ENCODE measurements at regions not wholly inside any gene's neighbourhood (a gene's known extent, or its start where the extent isn't known, plus 50 kb on each side); places are given as distances from the start of the nearest gene placed in this dataset.

DNA sequence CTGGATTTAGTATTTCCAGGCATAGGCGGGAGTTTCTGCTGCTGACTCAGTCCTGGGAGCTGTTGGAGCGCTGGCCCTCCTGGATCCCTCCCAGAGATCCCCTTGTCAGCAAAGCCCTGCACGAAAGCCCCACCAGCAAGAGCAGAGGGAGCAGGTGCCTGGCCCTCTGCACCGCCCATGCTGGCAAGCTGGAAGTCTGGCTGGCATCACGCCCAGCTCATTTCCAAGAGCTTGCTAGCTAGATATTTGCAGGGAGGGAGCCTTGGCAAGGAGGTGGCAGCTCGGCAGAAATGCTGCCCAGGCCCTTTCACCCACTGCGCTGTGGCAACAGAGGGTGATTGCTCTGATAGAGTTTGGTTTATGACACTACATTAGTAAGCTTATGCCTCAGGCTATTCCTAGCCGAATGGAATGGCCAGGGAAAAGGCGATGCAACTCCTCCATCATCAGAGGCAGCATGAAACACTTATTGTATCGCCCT lies 193.9 kb downstream of the EMP1 start:
- peak; percentile 3 for DNase-seq (ENCODE audit: low read depth, low spot score)

DNA sequence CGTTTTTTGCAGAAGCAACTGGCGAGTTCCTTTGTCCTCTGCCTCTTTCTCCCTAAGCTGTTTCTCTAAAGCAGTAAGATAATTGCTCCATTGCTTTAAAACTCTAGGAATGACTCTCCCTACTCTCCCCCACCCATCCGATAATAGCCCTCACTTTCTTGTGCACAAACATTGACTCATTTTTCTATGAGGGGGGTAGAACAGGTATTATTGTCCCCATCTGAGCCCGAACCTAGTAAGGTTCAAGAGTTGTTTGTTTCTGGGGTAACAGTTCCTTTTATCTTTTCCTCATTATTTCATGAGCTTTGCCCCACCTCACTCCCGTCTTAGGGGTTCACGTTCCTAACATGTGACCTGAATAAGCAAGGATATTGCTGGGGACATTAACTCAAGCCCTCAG lies 190.6 kb downstream of the EMP1 start:
- no peak for DNase-seq (ENCODE audit: low read depth, low spot score)

DNA sequence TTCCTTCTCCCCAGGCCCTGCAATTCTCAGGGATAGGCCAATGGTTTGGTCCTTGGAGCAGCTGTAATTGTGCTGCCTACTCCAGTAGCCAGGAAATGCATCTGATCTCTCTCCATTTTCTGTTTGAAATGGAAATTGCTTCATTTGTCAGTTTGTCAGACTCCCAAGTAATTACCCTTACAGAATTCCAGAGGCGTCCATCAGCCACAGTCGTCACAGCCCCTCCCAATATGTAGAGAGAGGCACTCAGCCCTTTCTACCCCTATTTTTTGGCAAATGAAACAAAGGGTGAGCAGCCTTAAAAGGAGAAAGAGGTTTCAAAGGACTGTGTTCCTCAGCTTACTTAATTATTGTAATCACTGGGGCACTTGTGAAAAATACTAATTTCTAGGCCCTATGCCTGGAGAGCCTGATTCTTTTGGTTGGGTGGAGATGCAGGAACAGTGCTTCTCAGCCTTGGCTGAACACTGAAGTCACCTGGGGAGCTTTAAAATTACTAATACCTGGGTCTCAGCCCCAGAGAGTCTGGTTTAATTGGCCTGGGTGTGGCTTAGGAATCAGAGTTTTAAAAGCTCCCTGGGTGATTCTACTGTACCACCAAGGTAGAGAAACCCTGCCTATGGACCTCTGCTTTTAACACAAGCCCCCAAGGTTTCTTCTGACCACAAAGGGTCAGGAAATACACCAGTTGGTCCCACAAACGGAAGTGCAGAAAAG lies 190.0 kb downstream of the EMP1 start:
- no peak for DNase-seq (ENCODE audit: low read depth, low spot score)

DNA sequence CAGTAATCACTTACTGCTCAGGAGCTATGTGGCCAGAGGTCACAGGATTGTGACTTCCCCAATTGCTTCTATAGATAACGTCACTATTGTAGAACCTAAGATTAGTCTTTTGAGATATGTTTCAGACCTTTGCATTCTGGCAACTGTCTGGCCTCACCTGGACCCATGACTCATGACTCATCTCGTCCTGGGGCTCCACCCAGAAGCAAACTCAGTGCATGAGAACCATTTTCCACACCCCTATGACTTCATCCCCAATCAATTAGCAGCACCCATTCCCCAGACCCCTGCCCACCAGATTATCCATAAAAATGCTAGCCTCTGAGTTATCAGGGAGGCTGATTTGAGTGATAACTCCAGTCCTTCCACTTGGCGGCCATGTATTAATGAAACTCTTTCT lies 186.9 kb downstream of the EMP1 start:
- DNase-seq (ENCODE audit: low read depth, low spot score): no peak

DNA sequence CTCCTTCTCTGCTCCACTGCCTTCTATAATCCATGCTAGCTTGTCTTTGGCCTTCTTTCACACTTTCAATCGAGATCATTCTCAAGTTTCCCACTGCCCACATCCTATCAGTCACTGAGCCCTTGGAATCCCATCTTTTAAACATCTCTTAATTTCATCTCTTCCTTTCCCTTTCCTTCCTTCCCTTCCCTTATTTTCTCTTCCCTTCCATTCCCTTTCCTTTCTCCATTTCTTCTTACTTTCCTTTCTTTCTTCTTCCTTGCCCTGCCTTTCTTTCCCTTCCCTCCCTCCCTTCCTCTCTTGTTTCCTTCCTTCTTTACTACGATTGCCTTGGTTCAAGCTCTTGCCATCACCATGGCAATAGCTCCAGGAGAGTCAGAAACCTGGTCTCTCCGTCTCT lies 183.8 kb downstream of the EMP1 start:
- DNase-seq (ENCODE audit: low read depth, low spot score): no peak

DNA sequence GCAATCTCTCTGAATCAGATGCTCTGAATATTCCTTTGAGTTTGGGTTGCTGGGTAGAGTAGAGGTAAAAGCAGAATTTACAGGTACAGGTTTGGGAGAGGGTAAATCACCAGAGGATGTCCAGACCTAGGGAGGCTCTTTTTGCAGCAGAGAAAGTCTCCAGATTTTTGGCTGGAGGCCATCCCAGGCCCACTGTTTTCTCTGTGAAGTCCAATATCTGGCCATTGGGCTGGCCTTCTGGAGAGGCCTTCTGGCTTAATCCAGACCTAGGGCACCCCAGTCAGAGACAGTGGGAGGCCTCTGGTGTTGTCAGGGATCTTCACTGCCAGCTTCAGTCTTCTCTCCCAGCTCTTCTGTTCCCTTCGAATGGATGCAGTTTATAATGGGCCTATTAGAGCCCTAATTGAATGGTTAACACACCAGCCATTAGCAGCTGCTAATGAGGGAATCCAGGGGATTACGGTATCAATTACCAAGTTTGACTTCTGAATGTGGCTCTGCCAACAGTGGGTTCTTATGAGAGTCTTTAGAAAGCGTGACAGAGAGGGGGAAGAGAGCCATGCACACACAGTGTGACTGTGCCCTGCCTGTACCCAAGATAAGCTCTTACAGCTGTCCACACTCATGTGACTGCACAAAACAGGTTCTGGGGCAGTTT lies 183.1 kb downstream of the EMP1 start:
- DNase-seq (ENCODE audit: low read depth, low spot score): no peak

DNA sequence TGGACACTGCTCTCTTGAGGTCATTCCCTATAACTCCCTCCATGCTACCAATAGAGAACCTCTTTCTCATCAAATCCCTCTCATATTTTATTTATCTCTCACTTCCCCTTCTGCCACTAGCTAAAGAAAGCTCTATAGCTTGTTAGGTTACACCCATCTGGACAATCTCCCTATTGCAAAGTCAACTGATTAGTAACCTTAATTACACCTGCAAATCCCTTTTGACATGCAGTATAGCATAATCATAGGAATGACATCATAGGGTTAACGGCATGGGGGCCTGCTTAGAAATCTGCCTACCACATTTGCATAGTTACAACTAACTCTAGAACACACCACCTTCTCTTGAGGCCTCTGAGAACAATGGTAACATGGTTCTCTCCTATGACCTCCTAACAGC lies 181.2 kb downstream of the EMP1 start:
- DNase-seq (ENCODE audit: low read depth, low spot score): no peak

DNA sequence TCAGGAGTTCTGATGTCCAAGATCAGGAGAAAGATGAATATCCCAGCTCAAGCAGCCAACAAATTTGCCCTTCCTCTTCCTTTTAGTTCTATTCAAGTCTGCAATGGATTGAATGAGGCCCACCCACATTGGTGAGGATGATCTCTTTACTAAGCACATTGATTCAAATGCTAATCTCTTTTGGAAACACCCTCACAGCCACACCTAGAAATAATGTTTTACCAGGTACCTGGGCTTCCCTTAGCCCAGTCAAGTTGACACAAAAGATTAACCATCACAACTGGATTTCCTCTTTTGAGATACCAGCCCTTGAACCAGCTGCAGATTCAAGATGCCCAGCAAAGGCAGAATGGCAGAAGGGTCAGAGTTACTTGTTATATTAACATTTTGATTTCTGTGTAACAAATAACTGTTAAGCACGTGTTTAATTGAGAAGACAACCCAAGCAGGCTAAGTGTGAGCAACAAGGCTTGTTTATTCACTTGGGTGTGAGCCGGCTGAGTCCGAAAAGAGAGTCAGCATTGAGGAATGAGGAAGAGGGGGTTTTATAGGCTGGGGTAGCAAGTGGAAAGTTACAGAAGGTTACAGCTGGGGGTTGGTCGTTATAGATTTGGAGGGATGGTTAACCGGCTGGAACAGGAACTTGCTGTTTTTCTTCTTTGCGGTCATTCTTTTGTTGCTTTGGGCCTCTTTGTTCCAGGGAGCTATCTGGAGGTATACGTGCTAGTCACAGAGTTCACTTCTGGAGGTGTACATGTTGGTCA lies 180.3 kb downstream of the EMP1 start:
- no peak for DNase-seq (ENCODE audit: low read depth, low spot score)

DNA sequence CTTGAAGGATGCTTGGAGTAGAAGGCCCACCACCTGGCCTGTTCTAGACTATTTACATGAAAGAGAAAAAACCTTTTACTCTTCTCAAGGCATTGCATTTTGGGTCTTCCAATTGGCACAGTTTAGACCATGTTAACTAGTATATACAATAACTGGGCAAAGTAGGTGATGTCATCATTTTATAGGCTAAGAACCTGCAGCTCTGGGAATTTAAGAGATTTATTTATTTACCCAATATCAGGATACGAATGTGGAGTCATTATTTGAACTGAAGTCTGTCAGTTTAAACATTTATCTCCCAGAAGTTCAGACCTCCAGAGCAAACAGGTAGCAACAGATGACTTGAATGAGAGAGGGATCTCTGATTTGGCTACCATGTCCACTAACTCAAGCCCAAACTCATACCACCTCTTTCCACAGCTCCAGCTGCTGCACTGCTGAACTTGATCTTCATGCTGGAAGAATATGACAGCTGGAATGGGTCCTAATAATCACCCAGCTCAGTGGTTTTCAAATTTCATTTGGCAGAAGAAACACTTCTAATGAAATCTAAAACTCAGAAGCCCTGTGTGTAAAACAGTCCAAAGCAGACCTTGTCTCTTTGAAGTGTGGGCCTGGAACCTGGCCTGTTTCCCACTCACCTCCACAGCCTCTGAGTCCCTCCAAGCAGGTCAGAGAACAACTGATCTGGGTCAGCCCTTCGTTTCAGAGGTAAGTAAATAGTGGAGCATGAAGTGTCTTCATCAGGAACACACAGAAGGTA lies 179.2 kb downstream of the EMP1 start:
- DNase-seq (ENCODE audit: low read depth, low spot score): no peak

DNA sequence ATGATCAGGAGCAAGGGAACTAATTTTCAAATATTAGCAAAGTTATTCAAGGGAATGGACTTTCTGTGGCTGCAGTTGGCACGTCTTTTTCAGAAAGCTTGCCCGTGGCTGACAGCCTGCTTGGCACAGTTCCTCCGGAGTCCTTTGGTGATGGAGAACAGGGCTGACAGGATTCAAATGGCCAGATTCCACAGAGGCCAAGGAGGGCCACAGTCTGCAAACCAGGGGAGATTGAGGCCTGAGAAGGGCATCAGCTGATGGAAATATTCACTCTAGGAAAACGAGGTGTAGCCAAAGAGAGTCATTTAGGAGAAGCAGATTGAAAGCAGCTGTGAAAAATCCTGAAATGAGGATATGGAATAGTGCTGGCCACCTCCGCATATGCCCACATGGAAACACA lies 178.3 kb downstream of the EMP1 start:
- DNase-seq (ENCODE audit: low read depth, low spot score): no peak

DNA sequence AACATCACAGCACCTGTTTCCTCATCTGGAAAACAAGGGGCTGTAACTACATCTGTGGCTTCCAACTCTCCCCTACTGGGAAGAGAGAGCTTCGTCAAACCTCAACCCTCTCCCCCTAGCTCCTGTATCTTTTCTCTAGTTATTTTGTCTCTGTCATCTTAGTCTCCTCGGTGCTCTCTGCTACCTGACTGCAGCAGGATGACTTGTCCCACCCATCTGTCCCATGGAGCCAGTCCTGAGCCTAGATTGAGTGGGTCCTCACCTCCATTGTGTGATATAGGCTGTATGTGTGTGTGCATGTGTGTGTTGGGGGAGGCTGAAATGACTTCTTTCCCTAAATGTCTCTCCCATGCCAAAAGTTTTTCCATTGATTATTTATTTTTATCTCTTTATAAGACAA lies 177.3 kb downstream of the EMP1 start:
- DNase-seq (ENCODE audit: low read depth, low spot score): no peak

DNA sequence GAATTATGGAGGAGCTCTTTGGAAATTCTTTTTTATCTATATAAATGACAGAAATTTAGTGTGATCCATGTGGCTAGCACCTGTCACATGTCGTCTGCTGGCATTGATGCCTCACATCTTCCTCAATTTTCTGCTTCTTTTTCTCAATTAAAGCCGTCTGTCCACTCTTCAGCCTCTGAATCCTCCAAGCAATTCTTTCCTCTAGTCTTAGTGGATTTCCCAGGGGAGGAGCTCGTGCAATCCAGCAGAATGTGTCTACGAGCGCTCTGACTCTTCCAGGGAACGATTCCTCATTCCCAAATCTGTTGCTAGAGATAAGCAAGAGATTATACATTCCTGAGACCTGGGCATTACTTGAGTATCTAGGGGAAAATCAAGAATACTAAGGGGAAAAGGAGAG lies 176.6 kb downstream of the EMP1 start:
- DNase-seq (ENCODE audit: low read depth, low spot score): no peak

DNA sequence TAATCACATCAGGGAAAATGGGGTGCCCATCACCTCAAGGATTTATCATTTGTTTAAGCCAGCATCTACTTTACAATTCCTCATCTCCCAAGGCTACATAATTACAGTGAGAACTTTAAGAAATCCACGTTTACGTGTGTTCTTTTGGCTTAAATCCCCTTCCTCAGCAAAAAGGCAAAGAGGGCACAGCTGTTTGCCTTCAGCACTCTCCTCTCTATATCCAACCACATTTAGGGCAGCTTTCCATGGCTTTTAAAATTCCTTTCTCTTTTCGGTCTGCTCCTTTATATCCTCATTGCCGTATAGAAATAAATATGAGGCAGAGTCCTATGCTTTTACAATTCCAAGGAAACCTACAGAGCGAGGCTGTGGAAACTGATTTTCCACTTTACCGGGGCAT lies 175.9 kb downstream of the EMP1 start:
- no peak for DNase-seq (ENCODE audit: low read depth, low spot score)

DNA sequence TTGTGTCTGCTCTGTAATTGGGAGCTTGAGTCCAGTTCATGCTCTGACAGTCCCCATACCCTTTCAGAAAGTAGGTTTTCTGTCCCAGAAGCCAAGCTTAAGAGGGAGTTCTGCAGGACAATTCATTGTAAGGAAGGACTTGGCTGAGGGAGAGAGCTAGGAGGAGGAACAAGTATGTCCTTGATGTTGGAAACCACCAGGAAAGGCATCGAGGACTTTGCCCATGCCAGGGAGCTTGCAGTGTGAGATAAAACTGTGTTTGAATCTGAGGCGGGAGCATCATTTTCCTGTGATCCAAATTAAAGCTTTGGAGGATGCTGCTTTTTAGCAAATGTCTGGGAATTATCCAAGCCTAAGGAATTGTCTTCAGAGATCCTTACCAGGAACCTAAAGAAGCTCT lies 175.3 kb downstream of the EMP1 start:
- DNase-seq (ENCODE audit: low read depth, low spot score): no peak

DNA sequence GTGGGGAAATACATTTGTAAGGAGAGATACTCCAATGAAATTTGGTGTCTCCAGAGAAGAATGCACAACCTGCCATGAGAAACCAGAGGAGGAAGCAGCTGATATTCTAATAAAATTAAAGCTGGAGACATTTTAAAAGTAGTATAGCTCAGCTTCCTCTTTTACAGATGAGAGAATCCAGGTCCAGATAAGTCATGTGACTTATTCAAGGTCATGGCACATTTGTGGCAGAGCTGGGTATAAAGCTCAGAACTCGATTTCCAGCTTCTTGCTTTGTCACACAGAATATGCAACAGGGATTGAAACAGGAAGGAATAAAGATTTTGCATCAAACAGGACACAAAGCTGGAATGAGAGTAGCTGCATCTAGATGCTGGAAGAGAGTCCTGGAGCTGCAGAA lies 174.8 kb downstream of the EMP1 start:
- DNase-seq (ENCODE audit: low read depth, low spot score): no peak

DNA sequence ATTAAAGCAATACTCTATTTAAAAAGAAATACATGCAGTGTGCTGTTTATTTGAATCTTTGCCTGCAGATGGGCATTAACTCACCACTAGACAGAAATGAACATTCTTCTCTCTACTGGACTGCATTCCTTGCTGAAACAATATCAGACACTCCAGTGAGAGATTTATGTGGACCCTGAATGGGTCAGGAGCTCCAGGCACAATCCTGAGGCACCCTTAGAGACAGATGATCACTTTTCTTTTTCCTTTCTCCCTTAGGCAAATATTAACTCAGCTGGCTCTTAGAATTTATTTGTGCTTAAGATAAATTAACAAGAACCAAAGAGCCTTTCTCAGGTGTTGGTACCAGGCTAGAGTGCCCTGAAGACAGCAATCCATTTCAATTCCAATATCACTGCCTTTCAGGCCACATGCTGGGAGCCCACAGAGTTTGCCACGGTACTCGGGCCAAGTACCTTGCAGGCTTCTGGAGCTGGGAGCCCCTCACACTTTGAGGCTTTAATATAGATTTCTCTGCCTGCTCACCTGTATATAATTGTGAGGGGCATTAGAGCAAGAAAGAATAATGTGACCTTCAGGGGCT lies 173.0 kb downstream of the EMP1 start:
- no peak for DNase-seq (ENCODE audit: low read depth, low spot score)

DNA sequence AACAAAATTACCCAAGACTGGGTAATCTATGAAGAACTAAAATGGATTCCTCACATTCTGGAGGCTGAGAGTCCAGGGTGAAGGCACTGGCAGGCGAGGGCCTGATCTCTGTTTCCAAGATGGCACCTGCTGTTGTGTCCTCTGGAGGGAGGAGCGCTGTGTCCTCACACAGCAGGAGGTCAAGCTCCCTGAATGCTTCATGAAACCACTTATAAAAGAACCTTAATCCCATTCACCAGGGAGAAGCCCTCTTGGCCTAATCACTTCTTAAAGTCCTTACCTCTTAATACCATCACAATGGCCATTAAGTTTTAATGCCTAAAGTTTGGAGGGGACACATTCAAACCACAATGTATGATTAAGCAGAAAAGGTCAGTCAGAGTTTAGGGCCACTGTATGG lies 172.4 kb downstream of the EMP1 start:
- DNase-seq (ENCODE audit: low read depth, low spot score): no peak

DNA sequence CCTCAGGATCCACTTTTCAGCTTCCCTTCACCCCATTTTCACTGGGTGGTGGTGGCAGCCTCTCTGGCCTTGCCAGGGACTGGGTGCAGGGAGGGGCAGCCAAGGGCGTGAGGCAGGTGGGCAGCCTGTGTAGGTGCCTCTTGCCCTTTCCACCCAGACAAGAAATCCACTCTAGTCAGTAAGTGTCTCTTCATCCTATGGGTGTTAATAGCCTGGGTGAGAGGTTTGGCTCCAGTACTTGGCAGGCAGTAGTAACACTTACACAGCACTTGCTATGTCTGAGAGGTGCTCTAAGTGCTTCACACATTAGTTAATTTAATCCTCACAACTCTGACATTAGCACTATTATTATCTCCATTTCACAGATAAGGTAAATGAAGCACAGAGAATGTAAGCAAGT lies 171.9 kb downstream of the EMP1 start:
- DNase-seq (ENCODE audit: low read depth, low spot score): no peak

DNA sequence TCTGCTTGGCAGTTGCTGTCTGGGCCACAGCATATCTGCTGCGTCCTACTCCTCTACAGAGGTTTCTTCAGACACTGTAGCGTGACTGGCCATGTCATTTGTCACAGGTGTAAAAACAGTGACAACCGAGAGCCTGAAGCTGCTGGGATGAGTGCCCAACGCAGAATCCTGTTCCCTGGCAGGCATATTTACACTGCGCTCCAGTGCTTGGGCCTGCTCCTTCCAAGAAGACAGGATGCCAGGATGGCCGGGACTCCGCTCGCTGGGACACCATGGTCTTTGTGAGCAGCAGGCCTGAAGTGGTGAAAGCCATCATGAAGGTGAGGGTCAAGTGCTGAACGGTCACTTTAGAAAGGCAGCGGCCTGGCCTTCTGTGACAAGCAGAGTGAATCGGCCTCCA lies 171.4 kb downstream of the EMP1 start:
- no peak for DNase-seq (ENCODE audit: low read depth, low spot score)

DNA sequence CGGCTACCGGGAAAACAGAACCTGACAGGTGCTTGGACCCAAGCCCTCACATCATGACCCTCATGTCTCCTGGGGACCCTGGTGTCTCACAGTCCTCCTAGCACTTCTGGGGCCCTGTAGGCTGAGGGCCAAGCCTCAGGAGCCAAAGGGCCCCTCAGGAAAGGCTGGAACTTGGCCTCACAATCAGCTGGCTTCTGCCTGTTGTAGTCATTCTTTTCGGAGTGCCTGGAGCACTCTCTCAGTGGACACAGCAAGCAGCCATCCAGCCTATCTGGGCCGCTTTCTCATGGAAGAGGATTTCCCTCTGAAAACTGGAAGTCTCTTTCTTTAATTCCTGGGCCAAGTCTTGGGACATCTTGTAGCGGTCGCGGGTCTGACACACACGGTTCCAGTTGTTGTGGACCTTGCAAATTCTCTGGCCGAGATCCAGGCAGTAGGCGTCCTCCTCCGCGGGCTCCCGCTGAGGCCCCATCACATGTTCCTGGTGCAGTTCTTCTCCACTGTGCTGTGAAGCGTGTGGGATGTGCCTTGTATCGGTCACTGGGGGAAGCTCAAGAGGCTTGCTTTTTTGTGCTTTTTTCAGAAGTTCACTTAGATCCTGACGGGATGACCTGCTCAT lies 169.3 kb downstream of the EMP1 start:
- DNase-seq (ENCODE audit: low read depth, low spot score): no peak

DNA sequence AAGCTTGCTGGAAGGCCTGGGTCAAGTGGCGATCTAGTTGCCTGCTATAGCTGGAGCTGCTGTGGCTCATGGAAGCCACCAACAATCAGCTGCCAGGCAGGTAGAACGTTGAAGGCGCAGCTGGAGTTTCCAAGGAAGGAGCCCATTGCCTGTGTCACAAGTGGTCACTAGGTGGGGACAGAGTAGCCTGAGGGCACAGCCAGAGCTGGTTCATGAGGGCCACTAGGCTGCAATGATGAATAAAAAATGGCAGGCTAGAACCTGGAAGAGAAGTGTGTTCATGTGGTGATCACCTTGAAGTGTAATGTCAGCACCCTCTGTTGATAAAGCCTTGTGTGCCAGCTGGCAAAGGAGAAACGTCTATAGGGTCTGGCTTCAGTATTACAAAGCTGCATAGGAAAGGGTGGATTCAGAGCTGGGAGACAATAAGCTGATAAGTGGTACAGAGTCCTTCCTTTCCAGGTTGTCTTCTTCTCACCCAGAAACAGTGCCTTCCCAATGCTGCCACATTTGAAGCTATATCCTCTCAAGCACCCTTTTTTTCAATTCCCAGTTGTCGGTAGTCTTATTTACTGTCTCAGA lies 165.8 kb downstream of the EMP1 start:
- no peak for DNase-seq (ENCODE audit: low read depth, low spot score)

Measured in pulmonary artery endothelial cell (primary cell).